ENCODE measurements at regions not wholly inside any gene's neighbourhood (a gene's known extent, or its start where the extent isn't known, plus 50 kb on each side); places are given as distances from the start of the nearest gene placed in this dataset.
"Not testable (repeated sequence)": the region's sequence is repeated elsewhere in the genome, so short reads cannot be mapped to it uniquely, and the experiment has no call there.

DNA sequence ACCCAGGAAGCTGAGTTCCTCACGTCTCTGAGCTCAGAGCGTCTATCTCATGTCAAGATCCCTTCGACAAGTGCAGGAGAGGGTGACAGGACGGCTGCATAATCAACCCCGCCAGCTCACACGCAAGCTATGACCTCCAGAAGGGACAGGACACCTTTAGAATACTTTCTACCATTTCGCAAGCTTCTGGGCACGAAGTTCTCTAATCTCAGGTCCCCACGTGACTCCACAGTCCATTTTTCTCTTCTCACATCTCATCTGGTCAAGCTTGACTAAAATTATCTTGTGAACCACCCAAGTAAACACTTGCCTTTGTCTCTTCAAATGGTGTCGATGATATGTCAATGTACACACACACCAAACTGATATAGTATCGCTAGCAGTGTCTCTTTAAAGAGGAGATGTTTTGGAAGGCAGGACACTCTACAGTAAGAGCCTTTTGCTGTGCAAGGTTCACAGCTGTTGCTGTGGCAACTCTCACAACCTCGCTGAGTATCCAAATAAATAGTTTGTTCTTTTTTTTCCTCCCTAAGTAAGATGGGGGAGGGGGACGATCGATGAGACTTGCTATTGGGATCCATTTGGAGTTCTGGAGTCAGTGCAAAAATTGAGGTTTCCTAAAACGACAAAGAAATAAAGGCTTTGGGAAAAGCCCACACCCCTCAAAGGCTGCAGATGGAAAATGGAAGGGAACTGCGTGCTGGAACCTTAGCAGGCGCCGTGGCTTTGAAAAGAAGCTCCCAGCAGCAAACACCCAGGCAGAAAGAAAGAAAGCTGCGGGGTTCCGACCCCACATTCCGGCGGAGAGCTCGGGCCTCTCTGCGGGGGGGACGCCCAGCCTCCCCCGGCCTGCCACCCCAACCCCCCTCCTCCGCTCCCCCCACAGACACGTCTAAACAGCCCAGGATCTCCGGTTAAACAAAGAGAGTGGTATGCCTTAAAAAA is 215.4 kb upstream of the UBASH3B start:
- DNase-seq = no peak

DNA sequence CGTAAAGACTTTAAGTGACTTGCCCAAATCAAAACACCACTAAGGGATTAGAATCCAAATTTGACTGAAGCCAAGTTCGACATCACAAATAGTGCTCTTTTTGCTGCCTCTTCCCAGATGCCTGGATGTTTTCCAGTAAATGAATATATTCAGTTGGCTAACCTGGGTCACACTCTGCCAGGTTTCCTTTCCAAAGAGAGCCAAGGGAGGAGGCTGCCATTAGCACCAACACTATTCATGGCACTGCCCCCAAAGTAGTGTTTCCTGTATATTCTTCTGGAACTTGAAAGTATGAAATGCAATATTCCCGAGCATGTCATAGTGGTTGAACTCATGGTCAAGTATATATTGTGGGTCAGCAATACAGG is 219.3 kb upstream of the UBASH3B start:
- no peak for DNase-seq

DNA sequence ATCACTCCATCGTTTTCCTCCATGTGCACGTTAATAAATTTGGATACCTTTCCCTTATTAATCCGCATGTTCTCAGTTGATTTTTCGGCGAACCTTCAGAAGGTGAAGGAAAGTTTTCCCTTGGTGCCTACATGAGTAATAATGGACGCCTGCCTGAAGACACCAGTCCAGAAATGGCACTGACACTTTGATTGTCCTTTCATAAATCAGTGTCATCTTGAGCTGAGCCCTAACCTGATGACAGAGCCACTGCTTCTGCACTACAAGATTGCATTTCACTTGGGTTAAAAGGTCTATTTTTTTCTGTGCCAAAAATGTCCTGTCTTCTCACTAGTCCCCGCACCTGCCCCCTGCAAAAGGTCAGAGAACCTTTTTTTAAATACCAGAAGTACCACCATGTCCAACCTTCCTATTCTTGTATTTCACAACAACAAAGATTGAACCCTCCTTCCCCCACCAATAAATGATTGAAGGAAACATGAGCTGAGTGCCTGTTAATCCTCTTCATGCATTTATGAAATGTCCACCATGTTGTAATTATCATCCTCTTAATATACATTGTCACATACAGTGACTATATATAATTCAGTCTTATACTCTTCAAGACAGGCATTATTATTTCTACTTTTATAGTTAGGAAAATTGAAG is 219.9 kb upstream of the UBASH3B start:
- DNase-seq = no peak

DNA sequence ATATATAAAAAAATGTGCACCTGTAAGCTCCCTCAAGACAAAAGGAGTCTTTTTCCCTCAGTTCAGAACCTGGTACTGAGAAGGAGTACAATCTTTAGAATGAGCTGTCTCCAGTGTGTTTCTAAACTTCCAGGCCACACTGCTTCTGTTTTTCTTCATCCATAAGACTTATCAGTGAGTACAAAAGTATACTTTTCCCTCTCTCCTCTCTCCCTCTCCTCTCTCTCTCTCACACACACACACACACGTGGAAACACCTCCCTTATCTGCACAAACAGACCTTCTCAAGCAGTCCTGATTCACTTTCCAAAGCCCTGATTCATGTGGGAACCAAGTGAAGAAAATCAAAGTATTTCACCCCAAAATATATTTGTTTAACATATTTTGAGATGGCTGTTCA is 220.7 kb upstream of the UBASH3B start:
- DNase-seq = no peak

GRCh38 chr11:122430490-122430889 is 225.0 kb upstream of the UBASH3B start:
- no peak for DNase-seq

- no peak for DNase-seq
Measured at GRCh38 chr11:122426073-122426472, 229.4 kb upstream of the UBASH3B start.

DNA sequence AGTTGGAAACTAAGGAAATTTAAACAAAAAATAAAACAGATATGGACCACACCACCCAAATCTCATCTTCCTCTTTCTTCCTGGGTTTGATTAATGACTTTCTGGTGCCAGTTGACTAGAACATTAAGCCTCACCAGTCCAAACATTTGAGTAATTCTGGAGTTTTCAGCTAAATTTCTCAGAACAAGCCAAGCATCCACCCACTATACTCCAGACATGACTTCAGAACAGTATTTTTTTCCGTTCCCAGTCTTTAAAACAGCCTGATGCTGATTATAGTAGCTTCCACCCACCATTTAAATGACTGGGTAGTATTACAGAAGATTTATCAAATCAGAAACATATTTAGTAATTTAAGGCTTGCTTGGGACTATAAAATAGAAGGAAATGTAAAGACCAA is 230.9 kb upstream of the UBASH3B start:
- no peak for DNase-seq

GRCh38 chr11:122423886-122424285 is 231.6 kb upstream of the UBASH3B start:
- no peak for DNase-seq

DNA sequence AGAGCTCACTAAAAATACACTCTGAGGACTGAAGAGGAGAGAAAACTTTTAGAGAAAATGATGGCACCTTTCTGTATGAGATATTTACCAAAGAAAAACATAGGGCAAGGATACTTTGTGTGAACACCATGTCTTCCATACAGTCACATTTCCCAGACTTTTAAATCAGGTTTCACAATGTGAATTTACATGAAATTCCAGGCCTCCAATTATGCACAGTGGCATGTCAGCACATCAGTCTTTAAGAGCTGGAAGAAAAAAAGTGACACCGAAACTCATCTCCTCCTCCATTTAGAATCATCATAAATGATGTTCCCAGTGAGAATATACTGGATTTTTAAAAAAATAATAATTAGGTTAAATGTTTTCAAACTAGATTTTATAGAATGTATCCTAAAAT is 232.2 kb upstream of the UBASH3B start:
- DNase-seq = no peak

GRCh38 chr11:122422682-122423081 is 232.8 kb upstream of the UBASH3B start:
- DNase-seq = no peak

GRCh38 chr11:122421702-122422101 is 233.8 kb upstream of the UBASH3B start:
- DNase-seq = no peak

DNA sequence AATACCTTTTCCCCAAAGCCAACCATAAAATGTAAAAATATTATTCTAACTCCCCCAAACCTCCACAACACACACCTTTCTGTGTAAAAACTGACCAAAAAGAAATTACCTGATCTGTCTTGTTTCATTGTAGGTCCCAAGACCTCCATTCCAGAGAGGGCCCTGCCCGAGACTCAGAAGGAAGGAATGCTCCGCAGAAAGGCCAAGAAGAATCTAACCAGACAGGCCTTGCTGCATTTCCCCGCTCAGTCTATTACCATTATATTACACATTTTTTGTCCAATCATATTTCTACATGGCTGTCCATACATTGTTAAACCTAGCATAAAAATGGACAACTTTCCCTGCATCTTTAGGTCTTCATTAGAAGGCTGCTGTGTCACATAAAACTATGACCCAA is 237.5 kb upstream of the UBASH3B start:
- no peak for DNase-seq

- DNase-seq = no peak
Measured at GRCh38 chr11:122414406-122415018, 241.0 kb upstream of the UBASH3B start.

DNA sequence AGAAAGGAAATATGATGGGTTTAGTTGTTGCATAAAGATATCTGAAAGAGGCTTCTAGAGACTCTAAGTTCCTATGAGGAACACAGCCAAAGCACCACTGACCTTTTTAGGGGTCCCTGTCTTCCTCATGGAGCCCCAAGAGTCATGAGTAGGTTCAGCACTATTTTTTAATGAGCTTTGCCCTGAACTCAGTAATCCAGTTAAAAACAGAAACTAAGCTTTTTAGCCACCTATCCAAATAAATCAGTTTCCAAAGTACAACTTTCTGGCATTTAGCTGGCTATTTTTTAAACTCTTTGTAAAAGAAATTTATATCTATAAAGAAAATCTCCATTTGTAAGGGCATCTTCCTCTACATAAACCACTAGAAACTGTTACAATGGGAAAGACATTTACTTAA is 241.8 kb upstream of the UBASH3B start:
- DNase-seq = no peak

GRCh38 chr11:122412581-122412980 is 242.9 kb upstream of the UBASH3B start:
- no peak for DNase-seq

DNA sequence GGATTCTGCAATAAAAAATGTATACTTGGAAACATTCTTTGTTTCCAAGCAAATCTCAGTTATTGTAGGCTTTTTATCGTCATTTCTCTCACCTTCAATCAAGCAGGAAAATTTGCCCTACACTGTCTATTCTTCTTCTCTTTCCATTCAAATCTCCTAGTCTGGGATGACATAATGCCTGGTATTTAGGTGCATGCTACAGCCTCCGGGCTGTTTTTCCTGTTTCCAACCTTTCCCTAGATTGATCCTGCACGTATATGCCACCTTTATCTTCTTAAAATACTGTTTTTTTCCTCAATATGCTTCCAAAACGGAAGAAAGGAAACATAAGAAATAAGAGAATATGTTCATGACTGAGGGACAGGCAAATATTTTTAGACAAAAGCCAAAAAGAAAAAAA is 249.1 kb upstream of the UBASH3B start:
- DNase-seq = no peak

GRCh38 chr11:122405547-122406341 is 249.8 kb upstream of the UBASH3B start:
- DNase-seq = no peak

GRCh38 chr11:122404571-122404970 is 251.0 kb upstream of the UBASH3B start:
- DNase-seq = no peak

DNA sequence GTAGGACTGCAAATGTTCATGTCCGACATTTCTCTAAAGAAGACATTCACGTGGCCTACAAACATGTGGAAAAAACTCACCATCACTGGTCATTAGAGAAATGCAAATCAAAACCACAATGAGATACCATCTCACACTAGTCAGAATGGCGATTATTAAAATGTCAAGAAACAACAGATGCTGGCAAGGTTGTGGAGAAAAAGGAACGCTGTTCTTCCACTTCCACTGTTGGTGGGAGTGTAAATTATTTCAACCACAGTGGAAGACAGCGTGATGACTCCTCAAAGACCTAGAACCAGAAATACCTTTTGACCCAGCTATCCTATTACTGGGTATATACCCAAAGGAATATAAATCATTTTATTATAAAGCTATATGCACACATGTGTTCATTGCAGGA is 253.9 kb upstream of the UBASH3B start:
- DNase-seq = not testable (repeated sequence)

DNA sequence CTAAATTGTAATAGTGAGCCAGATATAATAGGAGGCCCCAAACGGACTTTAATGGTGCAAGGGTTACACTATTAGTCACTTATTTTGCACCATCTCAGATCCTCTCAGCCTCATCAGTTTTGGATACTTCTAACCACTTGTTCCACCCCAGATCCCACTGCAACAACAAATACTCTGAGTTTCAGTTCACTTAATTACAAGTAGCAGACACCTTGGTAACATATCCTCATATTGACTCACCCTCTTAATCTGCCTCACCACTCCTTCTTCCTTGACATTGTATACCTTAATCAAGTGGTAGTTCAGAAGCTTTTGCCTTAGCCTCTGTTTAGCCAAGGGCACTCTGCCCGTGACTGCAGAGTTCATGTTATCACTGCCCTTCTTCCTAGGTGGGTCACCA is 256.1 kb upstream of the UBASH3B start:
- no peak for DNase-seq

DNA sequence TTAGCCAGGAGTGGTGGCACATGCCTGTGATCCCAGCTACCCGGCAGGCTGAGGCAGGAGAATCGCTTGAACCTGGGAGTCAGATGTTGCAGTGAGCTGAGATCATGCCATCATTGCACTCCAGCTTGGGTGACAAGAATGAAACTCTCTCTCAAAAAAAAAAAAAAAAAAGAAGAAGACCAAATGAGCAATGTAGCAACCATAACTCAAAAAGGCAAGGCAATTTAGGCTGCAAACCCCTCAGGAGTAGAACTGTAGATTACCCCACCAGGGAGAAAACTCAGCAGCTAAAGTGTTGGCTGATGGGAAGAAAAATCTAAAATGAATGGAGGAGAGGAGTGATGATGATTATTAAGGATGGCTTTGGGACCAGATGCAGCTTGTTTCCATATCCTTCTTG is 256.7 kb upstream of the UBASH3B start:
- no peak for DNase-seq

GRCh38 chr11:122398167-122398566 is 257.4 kb upstream of the UBASH3B start:
- DNase-seq = no peak

- DNase-seq = no peak
Measured at GRCh38 chr11:122395282-122395681, 260.2 kb upstream of the UBASH3B start.

Measured in Kasumi-1 (cell line).